Right lobe of liver (tissue), 4 donors: ENCODE measurements at regions not wholly inside any gene's neighbourhood (a gene's known extent, or its start where the extent isn't known, plus 50 kb on each side); places are given as distances from the start of the nearest gene placed in this dataset.
"Not testable (repeated sequence)": the region's sequence is repeated elsewhere in the genome, so short reads cannot be mapped to it uniquely, and the experiment has no call there.

Source experiments
- CTCF ChIP-seq, 4 donors: fragments of 200-600 bp in 3 of 4; fragments of 450-650 bp in 1 of 4; IDR thresholded peaks; one replicate each; pipeline versions ENCODE4 v1.5.1 to v1.8.0; 2016 to 2022; ENCODE audit warnings: antibody characterized with exemption in 4 of 4, mild to moderate bottlenecking in 2 of 4
- POLR2A ChIP-seq: fragments of 450-650 bp; IDR thresholded peaks from one replicate; pipeline ENCODE4 v1.6.1; 2017; ENCODE audit warnings: antibody characterized with exemption, mild to moderate bottlenecking
- donor health status: DM: no; HTN: no; CAD: no.
- donor health status: DM: no; HTN: no; CAD: no.
- donor health status: DM: no; HTN: yes; CAD: no.

- not testable (repeated sequence) for TF ChIP-seq CTCF (IDR thresholded peaks at IDR 0.05); POLR2A
Observed at GRCh38 chr15:44904651-44905340, 51.7 kb upstream of the TERB2 start.
